IgD-negative memory B cell (primary cell): ENCODE measurements at regions not wholly inside any gene's neighbourhood (a gene's known extent, or its start where the extent isn't known, plus 50 kb on each side); places are given as distances from the start of the nearest gene placed in this dataset.
"Not testable (repeated sequence)": the region's sequence is repeated elsewhere in the genome, so short reads cannot be mapped to it uniquely, and the experiment has no call there.

Experiments used
- H3K27ac Mint-ChIP-seq, 3 donors: one replicate each; pipeline ENCODE4 v1.8.0; 2020 to 2022; ENCODE audit warnings: mild to moderate bottlenecking in 3 of 3, mixed read lengths in 3 of 3, moderate library complexity in 1 of 3
- H3K27me3 Mint-ChIP-seq: one replicate; pipeline ENCODE4 v1.8.0; 2021; ENCODE audit warnings: mixed read lengths
- H3K36me3 Mint-ChIP-seq: one replicate; pipeline ENCODE4 v1.8.0; 2020; ENCODE audit warnings: mild to moderate bottlenecking, mixed read lengths
- H3K4me1 Mint-ChIP-seq, 3 donors: one replicate each; pipeline ENCODE4 v1.8.0; 2020 to 2022; ENCODE audit warnings: mixed read lengths in 3 of 3, mild to moderate bottlenecking in 1 of 3
- H3K4me3 Mint-ChIP-seq, 4 donors: one replicate each; pipeline ENCODE4 v1.8.0; 2020 to 2022; ENCODE audit warnings: mild to moderate bottlenecking in 4 of 4, mixed read lengths in 4 of 4, moderate library complexity in 3 of 4
- H3K9me3 Mint-ChIP-seq, 3 donors: one replicate each; pipeline ENCODE4 v1.8.0; 2020 to 2021; ENCODE audit warnings: mixed read lengths in 3 of 3, mild to moderate bottlenecking in 1 of 3

DNA sequence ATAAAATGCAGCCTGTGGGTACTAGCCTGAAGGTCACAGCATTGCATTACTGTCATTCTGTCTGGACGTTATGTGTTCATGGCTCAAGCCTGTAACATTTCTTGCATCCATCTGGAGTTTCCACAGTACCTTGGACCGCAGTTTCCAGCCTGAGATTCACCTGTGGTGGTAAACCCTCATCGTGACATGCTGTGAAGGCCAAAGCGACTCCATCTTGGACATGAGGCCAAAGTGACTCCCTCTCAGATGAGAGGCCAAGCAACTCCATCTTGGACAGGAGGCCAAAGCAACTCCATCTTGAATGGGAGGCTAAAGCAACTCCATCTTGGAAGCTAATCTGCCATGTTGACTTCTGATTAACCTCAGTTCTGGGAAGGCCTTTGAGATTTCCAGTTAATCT, 257.7 kb upstream of the MYT1L start:
- H3K27ac Mint-ChIP-seq: no peak overlapping the region
- H3K9me3 Mint-ChIP-seq: peaks cover 2 to 10% (median 3%) of the 10 kb centered on the region in 3 donors
- H3K4me1 Mint-ChIP-seq: no peaks in the 10 kb centered on the region
- no peaks in the 10 kb centered on the region for H3K27me3 Mint-ChIP-seq
- H3K36me3 Mint-ChIP-seq: peaks cover 2% of the 10 kb centered on the region
- H3K4me3 Mint-ChIP-seq: no peak overlapping the region

DNA sequence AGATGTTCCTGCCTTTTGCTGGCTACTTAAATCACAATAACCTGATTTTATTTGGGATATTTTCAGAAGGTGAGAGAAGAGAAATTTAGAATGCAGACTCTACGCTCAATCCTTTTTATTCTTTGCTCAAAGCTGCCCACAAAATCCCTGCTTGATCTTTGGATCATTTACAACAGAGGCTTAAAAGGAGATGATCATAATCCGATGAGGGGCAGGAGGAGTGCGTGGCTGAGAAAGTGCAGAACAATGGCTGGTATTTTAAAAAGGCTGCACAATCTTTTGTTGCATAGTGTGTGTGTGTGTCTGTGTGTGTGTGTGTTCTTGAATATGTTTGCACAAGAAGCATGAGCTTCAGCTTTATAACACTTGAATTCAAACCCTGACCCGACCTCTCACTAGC, 256.3 kb upstream of the MYT1L start:
- H3K4me1 Mint-ChIP-seq: no peaks in the 10 kb centered on the region
- H3K4me3 Mint-ChIP-seq: no peak overlapping the region
- peaks cover 2 to 7% (median 5%) of the 10 kb centered on the region in 3 donors for H3K9me3 Mint-ChIP-seq
- no peaks in the 10 kb centered on the region for H3K27me3 Mint-ChIP-seq
- H3K36me3 Mint-ChIP-seq: peaks cover 2% of the 10 kb centered on the region
- H3K27ac Mint-ChIP-seq: no peak overlapping the region

DNA sequence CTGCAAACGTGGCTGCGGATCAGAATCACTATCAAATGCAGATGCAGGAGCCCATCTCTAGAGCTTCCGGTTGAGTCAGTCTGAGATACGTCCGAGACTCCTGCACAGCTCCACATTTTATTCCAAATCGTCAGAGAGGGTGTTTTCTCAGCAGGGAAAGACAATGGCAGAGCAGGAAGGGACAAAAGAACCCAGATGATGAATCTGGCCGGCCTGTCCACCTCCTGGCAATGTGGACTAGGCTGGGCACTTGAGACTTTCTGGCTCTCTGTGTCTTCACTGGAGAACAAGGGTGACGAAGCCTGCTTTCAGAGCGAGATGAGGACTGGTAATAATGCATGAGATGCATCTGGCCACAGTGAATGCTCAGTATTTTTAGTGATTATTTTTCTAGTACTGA, 255.9 kb upstream of the MYT1L start:
- no peaks in the 10 kb centered on the region for H3K27me3 Mint-ChIP-seq
- H3K27ac Mint-ChIP-seq: no peak overlapping the region
- H3K4me1 Mint-ChIP-seq: no peaks in the 10 kb centered on the region
- no peak overlapping the region for H3K4me3 Mint-ChIP-seq
- peaks cover 2% of the 10 kb centered on the region for H3K36me3 Mint-ChIP-seq
- H3K9me3 Mint-ChIP-seq: peaks cover 2 to 6% (median 5%) of the 10 kb centered on the region in 3 donors

DNA sequence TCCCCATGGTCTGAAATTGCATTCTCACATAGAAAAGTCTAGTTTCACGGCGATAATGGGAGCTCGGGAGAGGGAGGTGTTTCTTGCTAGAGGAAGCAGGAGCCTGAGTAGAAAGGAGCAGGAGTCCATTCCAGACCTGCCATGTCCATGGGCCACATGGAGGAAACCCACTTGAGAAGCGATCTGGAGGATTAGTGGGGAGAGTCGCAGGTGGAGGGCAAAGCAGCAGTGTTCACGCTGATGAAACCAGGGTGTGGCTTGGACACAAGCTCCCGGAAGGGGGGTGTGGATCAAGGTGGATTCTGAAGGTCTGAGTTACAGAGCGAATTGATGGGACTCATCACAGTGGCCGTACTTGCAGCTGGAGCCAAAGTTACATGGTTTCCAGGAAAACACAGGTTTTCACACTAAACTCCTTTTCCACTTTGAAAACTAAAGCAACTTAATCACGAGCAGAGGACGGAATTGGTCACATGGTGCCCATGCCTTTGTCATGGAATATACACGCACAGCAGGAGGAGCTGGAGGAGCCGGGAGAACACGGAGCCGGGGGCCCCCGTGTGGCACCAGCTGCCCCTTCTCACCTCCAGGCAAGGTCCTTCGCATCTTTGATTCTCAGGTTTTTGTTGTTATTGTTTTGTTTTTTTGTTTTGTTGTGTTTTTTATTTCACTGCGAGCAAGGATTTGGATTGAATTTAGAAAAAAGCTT, 255.1 kb upstream of the MYT1L start:
- Mint-ChIP-seq H3K4me3 (no peak overlapping the region), H3K27me3 (no peaks in the 10 kb centered on the region), H3K9me3 (peaks cover 2 to 6% (median 5%) of the 10 kb centered on the region in 3 donors), H3K4me1 (no peaks in the 10 kb centered on the region), H3K27ac (no peak overlapping the region), H3K36me3 (peaks cover 2% of the 10 kb centered on the region)

DNA sequence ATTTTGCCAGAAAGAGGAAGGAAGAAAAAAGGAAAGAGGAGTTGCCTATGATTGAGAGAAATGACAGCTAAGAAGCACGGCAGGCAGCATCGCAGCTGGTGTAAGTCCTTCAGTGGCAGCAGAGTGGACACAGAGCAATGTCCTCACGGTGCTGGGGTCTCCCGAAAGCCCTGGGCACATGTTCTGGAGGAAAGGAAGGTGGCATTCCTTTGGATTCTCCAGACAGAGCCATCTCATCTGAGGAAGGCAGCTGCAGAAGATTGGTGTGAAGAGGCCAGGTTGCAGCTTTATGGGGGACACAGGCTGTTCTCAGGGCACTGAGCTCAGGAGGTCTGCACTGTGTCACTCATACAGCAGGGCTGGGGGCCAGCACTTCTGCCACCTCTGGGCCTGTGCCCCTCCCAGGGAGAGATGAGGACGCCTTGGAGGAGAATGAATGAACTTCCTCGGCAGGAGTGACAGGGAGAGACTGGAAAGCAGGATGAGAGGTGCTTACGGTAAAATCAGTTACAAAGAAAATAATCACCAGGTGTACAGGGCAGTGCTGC, 252.0 kb upstream of the MYT1L start:
- peaks cover 2 to 6% (median 5%) of the 10 kb centered on the region in 3 donors for H3K9me3 Mint-ChIP-seq
- H3K4me3 Mint-ChIP-seq: no peak overlapping the region
- H3K4me1 Mint-ChIP-seq: no peaks in the 10 kb centered on the region
- H3K36me3 Mint-ChIP-seq: no peaks in the 10 kb centered on the region
- no peaks in the 10 kb centered on the region for H3K27me3 Mint-ChIP-seq
- H3K27ac Mint-ChIP-seq: no peak overlapping the region

DNA sequence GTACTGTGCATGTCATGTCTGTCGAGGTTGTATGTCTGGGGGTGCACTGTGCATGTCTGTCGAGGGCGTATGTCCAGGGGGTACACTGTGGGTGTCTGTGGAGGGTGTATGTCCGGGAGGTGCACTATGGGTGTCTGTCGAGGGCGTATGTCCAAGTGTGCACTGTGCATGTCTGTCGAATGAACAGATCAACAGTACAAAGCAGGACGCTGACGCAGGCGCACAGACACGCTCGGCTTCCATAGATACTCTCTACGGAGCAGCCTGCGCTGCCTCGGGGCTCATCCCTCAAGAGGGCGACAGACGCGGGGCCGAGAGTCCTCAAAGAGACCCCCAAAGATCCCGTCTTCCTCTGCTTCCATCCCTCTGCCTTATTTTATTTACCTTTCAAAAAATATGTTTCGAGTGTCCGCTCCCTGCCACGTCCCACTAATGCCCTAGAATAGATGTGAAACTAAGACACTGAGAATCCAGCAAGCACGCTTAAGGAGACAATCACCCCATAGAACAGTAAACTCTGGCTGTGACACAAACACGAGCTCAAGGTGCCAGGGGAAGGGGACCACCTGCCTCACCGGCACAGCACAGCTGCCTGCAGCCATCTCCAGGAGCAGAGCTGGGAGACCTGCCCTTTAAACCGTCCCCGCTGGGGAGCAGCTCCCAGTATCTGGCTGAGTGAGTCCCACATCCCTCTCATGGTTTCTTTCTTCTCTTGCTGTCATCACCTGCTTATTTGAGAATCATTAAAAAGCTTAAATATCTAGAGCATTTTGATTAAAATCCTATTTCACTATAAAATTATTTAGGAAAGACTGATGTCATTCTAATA, 250.5 kb upstream of the MYT1L start:
- Mint-ChIP-seq H3K27me3 (no peaks in the 10 kb centered on the region), H3K4me1 (no peaks in the 10 kb centered on the region), H3K9me3 (peaks cover 2 to 6% (median 5%) of the 10 kb centered on the region in 3 donors), H3K4me3 (no peak overlapping the region), H3K27ac (no peak overlapping the region), H3K36me3 (no peaks in the 10 kb centered on the region)

DNA sequence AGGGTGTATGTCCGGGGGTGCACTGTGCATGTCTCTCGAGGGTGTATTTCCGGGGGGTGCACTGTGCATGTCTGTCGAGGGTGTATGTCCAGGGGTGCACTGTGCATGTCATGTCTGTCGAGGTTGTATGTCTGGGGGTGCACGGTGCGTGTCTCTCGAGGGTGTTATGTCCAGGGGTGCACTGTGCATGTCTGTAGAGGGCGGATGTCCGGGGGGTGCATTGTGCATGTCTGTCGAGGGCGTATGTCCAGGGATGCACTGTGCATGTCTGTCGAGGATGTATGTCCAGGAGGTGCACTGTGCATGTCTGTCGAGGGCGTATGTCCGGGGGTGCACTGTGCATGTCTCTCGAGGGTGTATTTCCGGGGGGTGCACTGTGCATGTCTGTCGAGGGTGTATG, 249.8 kb upstream of the MYT1L start:
- not testable (repeated sequence) for H3K27ac Mint-ChIP-seq, H3K27me3 Mint-ChIP-seq, H3K9me3 Mint-ChIP-seq, H3K36me3 Mint-ChIP-seq, H3K4me3 Mint-ChIP-seq, H3K4me1 Mint-ChIP-seq

DNA sequence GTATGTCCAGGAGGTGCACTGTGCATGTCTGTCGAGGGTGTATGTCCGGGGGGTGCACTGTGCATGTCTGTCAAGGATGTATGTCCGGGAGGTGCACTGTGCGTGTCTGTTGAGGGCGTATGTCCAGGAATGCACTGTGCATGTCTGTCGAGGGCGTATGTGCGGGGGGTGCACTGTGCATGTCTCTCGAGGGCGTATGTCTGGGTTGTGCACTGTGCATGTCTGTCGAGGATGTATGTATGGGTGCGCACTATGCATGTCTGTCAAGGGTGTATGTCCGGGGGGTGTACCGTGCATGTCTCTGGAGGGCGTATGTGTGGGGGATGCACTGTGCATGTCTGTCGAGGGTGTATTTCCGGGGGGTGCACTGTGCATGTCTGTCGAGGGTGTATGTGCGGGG, 249.3 kb upstream of the MYT1L start:
- Mint-ChIP-seq H3K4me3 (no peak overlapping the region), H3K9me3 (peaks cover 2 to 6% (median 5%) of the 10 kb centered on the region in 3 donors), H3K36me3 (no peaks in the 10 kb centered on the region), H3K27ac (no peak overlapping the region), H3K27me3 (no peaks in the 10 kb centered on the region), H3K4me1 (no peaks in the 10 kb centered on the region)

DNA sequence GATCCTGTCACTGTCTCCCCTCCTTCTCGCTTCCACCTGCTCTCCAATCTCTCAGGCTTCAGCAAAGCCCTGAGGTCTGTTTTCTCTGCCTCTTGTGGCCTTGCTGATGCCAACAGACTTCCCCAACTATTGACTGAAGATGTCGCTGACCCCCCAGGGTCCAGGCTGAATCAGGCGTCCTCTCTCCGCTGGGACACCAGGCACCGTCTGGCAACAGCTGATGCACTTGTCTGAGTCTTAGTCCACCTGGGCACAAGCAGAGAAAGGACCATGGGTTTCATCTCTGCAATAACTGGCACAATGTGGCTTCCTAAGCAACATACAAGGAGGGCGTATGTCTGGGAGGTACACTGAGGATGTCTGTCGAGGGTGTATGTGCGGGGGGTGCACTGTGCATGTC, 248.7 kb upstream of the MYT1L start:
- H3K4me1 Mint-ChIP-seq: no peaks in the 10 kb centered on the region
- H3K36me3 Mint-ChIP-seq: no peaks in the 10 kb centered on the region
- H3K4me3 Mint-ChIP-seq: peak overlapping the region in 1 of 4 donors; percentile 76
- H3K27me3 Mint-ChIP-seq: no peaks in the 10 kb centered on the region
- H3K27ac Mint-ChIP-seq: no peak overlapping the region
- peaks cover 0 to 5% (median 3%) of the 10 kb centered on the region in 3 donors for H3K9me3 Mint-ChIP-seq

DNA sequence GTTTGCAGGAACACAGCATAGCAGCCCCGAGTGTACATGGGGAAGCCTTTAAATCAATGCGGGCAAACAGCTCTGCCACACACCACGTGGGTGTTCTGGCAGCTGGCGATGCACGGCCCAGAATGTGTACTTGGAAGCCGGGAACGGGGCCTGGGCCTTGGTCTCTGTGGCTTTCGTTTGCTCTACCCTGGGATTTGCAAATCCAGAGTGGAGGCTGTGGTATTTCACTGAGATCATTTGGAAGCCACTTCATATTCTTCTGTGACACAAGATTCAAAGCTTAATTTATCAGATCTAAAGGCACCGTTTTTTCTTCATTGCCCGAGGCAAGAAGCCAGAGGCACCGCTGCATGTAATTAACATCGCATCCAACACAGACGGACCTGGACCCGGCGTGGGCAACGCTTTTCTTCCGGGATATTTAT, 246.3 kb upstream of the MYT1L start:
- Mint-ChIP-seq H3K27ac (no peak overlapping the region), H3K4me3 (no peak overlapping the region), H3K4me1 (no peaks in the 10 kb centered on the region), H3K9me3 (peaks cover 0 to 1% (median 0%) of the 10 kb centered on the region in 3 donors), H3K36me3 (no peaks in the 10 kb centered on the region), H3K27me3 (no peaks in the 10 kb centered on the region)

DNA sequence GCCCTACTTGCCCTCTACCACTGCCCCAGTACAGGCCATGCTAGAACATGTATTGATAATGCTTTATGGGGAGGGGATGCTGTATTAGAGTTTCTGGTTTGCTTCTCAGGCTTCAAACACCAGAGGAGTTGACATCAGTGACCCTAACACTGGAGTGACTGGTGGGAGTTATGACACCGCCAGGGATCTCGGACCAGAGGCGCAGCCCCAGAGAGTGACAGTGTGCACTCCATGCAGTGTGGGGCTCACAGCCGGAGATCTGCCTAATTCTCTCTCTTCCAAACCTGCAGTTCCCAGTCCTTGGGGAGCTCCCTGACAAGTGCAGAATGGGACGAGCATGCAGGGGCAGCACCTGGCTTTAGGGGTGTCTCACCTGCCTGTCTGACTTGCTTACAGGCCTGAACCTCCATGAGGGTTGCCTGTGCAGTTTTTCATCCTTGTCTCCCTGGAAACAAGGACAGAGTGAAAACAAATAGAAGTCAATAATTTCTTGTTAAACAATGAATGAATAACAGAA, 244.9 kb upstream of the MYT1L start:
- no peaks in the 10 kb centered on the region for H3K27me3 Mint-ChIP-seq
- H3K36me3 Mint-ChIP-seq: no peaks in the 10 kb centered on the region
- no peak overlapping the region for H3K4me3 Mint-ChIP-seq
- H3K9me3 Mint-ChIP-seq: no peaks in the 10 kb centered on the region
- no peaks in the 10 kb centered on the region for H3K4me1 Mint-ChIP-seq
- H3K27ac Mint-ChIP-seq: no peak overlapping the region

DNA sequence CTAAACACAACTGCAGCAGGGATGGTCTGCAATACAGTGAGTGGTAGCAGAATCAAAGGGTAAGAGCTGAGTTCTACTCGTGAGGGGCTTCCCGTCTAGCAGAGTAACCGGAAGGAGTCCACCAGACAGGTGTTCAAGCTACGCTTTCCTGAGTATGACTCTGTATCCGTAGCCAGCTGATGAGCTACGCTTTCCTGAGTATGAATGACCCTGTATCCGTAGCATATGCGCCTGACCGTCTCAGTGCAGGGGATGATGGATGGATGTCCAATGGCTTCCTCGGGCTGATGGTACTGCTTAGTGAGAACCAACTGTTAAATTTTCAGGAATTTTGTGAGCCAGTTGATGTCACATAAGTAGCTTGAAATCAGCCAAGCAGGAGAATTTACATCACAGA, 244.1 kb upstream of the MYT1L start:
- no peak overlapping the region for H3K27ac Mint-ChIP-seq
- no peaks in the 10 kb centered on the region for H3K27me3 Mint-ChIP-seq
- H3K4me3 Mint-ChIP-seq: no peak overlapping the region
- no peaks in the 10 kb centered on the region for H3K36me3 Mint-ChIP-seq
- no peaks in the 10 kb centered on the region for H3K4me1 Mint-ChIP-seq
- H3K9me3 Mint-ChIP-seq: no peaks in the 10 kb centered on the region

DNA sequence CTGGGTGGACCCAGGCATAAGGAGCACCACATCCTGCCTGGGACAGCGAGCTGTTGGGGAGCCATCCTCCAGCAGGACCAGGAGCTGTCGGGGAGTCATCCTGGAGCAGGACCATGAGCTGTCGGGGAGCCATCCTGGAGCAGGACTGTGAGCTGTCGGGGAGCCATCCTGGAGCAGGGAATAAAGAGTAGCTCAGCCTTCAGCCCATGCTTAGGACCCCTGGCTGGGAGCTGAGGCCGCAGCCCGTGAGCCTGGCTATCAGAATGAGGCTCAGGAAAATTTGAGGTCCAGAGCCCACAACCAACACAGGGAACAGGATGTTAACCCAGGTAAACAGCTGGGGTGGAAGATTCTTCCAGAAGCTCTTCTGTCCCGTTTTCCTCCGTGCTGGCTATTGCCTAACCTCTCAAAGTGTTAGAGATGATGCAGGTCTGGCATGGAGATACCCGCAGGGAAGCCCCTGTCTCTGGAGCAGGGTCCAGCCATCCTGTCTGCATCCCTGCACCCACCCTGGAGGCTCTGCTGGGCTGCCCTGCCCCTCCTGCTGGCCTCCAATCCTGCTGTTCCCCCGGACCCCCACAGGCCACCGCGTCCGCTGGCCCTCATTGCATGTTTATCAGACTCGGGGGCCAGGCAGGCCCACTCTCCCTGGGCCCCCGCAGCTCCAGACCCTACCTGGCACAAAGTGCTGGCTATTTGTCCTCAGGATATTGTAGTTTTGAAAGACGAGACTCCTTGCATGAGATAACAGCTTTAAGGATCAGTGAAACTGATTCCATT, 243.5 kb upstream of the MYT1L start:
- no peaks in the 10 kb centered on the region for H3K27me3 Mint-ChIP-seq

DNA sequence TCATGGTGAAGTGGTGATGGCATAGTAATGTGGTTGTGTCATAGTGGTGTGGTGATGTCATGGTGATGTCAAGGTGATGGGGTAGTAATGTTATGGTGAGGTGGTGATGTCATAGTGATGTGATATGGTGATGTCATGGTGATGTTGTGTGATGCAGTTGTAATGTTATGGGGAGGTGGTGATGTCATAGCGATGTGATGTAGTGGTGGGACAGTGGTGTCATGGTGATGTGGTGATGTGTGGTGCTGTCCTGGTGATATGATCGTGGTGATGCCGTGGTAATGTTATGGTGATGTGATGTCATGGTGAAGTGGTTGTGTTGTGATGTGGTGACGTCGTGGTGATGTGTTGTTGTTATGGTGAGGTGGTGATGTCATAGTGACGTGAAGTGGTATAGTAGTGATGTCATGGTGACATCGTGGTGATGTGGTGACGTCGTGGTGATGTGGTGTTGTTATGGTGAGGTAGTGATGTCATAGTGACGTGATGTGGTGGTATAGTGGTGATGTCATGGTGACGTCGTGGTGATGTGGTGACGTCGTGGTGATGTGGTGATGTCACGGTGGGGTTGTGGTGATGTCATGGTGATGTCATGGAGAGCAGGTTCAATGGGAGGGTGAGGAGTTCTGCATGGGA, 242.7 kb upstream of the MYT1L start:
- no peaks in the 10 kb centered on the region for H3K27me3 Mint-ChIP-seq
- no peaks in the 10 kb centered on the region for H3K36me3 Mint-ChIP-seq
- no peaks in the 10 kb centered on the region for H3K9me3 Mint-ChIP-seq
- H3K27ac Mint-ChIP-seq: no peak overlapping the region
- no peak overlapping the region for H3K4me3 Mint-ChIP-seq
- H3K4me1 Mint-ChIP-seq: no peaks in the 10 kb centered on the region

More for the DNA sequence above, 243.5 kb upstream of the MYT1L start:
- Mint-ChIP-seq H3K9me3 (no peaks in the 10 kb centered on the region), H3K4me3 (no peak overlapping the region), H3K4me1 (no peaks in the 10 kb centered on the region), H3K36me3 (no peaks in the 10 kb centered on the region), H3K27ac (no peak overlapping the region)
